ENCODE measurements at regions not wholly inside any gene's neighbourhood (a gene's known extent, or its start where the extent isn't known, plus 50 kb on each side); places are given as distances from the start of the nearest gene placed in this dataset.

GRCh38 chr7:98526059-98526458 is 91.0 kb upstream of the NPTX2 start:
- Histone ChIP-seq H3K9me2 (replicated peaks; ENCODE audit: low read depth, low read length) (no peaks in the 10 kb centered on the region), H3K4me3 (ENCODE audit: low read length, poor library complexity, severe bottlenecking) (no peak overlapping the region), H3K79me2 (ENCODE audit: insufficient read depth, low read length) (no peaks in the 10 kb centered on the region), H4K20me1 (ENCODE audit: insufficient read depth, low read length, poor library complexity, severe bottlenecking) (no peaks in the 10 kb centered on the region), H3K9me3 (ENCODE audit: insufficient read depth, low read depth, low read length) (0 out of 2 replicates have a peak, but pooled peaks cover 2% of the 10 kb centered on the region), H3F3A (ENCODE audit: low read depth) (no peaks in the 10 kb centered on the region), H3K27me3 (ENCODE audit: insufficient read depth, low read length, poor library complexity, severe bottlenecking) (no peaks in the 10 kb centered on the region), H3K9ac (ENCODE audit: low read depth, low read length, poor library complexity, severe bottlenecking) (no peak overlapping the region), H2AFZ (ENCODE audit: low read length) (no peak overlapping the region), H3K4me2 (ENCODE audit: low read depth, low read length, poor library complexity, severe bottlenecking) (no peak overlapping the region), H3K4me1 (ENCODE audit: insufficient read depth, low read length, poor library complexity, severe bottlenecking) (no peaks in the 10 kb centered on the region), H3K36me3 (ENCODE audit: insufficient read depth, low read length) (no peaks in the 10 kb centered on the region)
- TF ChIP-seq CTCF (conservative IDR thresholded peaks at IDR 0.05; ENCODE audit: low read length) (no peak), EZH2phosphoT487 (IDR thresholded peaks at IDR 0.05; ENCODE audit: borderline replicate concordance) (no peak)

- Histone ChIP-seq H3K4me3 (ENCODE audit: low read length, poor library complexity, severe bottlenecking) (no peak overlapping the region), H3K79me2 (ENCODE audit: insufficient read depth, low read length) (no peaks in the 10 kb centered on the region), H3F3A (ENCODE audit: low read depth) (no peaks in the 10 kb centered on the region), H4K20me1 (ENCODE audit: insufficient read depth, low read length, poor library complexity, severe bottlenecking) (no peaks in the 10 kb centered on the region), H3K4me2 (ENCODE audit: low read depth, low read length, poor library complexity, severe bottlenecking) (no peak overlapping the region), H3K36me3 (ENCODE audit: insufficient read depth, low read length) (no peaks in the 10 kb centered on the region), H3K9me3 (ENCODE audit: insufficient read depth, low read depth, low read length) (0 out of 2 replicates have a peak, but pooled peaks cover 2% of the 10 kb centered on the region), H3K27me3 (ENCODE audit: insufficient read depth, low read length, poor library complexity, severe bottlenecking) (no peaks in the 10 kb centered on the region), H3K9ac (ENCODE audit: low read depth, low read length, poor library complexity, severe bottlenecking) (no peak overlapping the region), H3K4me1 (ENCODE audit: insufficient read depth, low read length, poor library complexity, severe bottlenecking) (no peaks in the 10 kb centered on the region), H2AFZ (ENCODE audit: low read length) (no peak overlapping the region), H3K9me2 (replicated peaks; ENCODE audit: low read depth, low read length) (no peaks in the 10 kb centered on the region)
- TF ChIP-seq EZH2phosphoT487 (IDR thresholded peaks at IDR 0.05; ENCODE audit: borderline replicate concordance) (no peak), CTCF (conservative IDR thresholded peaks at IDR 0.05; ENCODE audit: low read length) (no peak)
These were observed 95.9 kb upstream of the NPTX2 start for GRCh38 chr7:98521089-98521692.

- no peaks in the 10 kb centered on the region for H3F3A ChIP-seq (ENCODE audit: low read depth)
- TF ChIP-seq EZH2phosphoT487 (IDR thresholded peaks at IDR 0.05; ENCODE audit: borderline replicate concordance): no peak
- TF ChIP-seq CTCF (conservative IDR thresholded peaks at IDR 0.05; ENCODE audit: low read length): no peak
- no peaks in the 10 kb centered on the region for H3K27me3 ChIP-seq (ENCODE audit: insufficient read depth, low read length, poor library complexity, severe bottlenecking)
These were observed 96.6 kb upstream of the NPTX2 start for GRCh38 chr7:98520356-98520951.

More at GRCh38 chr7:98520356-98520951, 96.6 kb upstream of the NPTX2 start:
- Histone ChIP-seq H3K9ac (ENCODE audit: low read depth, low read length, poor library complexity, severe bottlenecking) (no peak overlapping the region), H4K20me1 (ENCODE audit: insufficient read depth, low read length, poor library complexity, severe bottlenecking) (no peaks in the 10 kb centered on the region), H2AFZ (ENCODE audit: low read length) (no peak overlapping the region), H3K4me2 (ENCODE audit: low read depth, low read length, poor library complexity, severe bottlenecking) (no peak overlapping the region), H3K4me3 (ENCODE audit: low read length, poor library complexity, severe bottlenecking) (no peak overlapping the region), H3K9me3 (ENCODE audit: insufficient read depth, low read depth, low read length) (0 out of 2 replicates have a peak, but pooled peaks cover 2% of the 10 kb centered on the region), H3K9me2 (replicated peaks; ENCODE audit: low read depth, low read length) (no peaks in the 10 kb centered on the region), H3K4me1 (ENCODE audit: insufficient read depth, low read length, poor library complexity, severe bottlenecking) (no peaks in the 10 kb centered on the region), H3K79me2 (ENCODE audit: insufficient read depth, low read length) (no peaks in the 10 kb centered on the region), H3K36me3 (ENCODE audit: insufficient read depth, low read length) (no peaks in the 10 kb centered on the region)

Measured in Loucy (cell line).